DMS79 (cell line): ENCODE measurements at regions not wholly inside any gene's neighbourhood (a gene's known extent, or its start where the extent isn't known, plus 50 kb on each side); places are given as distances from the start of the nearest gene placed in this dataset.
"Not testable (repeated sequence)": the region's sequence is repeated elsewhere in the genome, so short reads cannot be mapped to it uniquely, and the experiment has no call there.

Experiments used
- DNase-seq: peaks from one replicate; lab custom pipeline; 2025; lab: John Stamatoyannopoulos, UW

- DNase-seq: no peak
Observed at GRCh38 chr12:131511803-131512561, 198.9 kb upstream of the SFSWAP start.

GRCh38 chr12:131513606-131514005 lies 197.3 kb upstream of the SFSWAP start:
- DNase-seq: no peak

DNA sequence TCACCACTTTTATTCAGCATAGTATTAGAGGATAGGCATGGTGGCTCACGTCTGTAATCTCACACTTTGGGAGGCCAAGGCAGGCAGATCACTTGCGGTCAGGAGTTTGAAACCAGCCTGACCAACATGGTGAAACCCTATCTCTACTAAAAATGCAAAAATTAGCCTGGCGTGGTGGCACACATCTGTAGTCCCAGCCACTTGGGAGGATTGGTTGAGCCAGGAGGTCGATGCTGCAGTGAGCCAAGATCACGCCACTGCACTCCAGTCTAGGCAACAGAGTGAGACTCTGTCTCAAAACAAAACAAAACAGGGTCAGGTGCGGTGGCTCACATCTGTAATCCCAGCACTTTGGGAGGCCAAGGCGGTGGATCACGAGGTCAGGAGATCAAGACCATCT lies 190.3 kb upstream of the SFSWAP start:
- not testable (repeated sequence) for DNase-seq

DNA sequence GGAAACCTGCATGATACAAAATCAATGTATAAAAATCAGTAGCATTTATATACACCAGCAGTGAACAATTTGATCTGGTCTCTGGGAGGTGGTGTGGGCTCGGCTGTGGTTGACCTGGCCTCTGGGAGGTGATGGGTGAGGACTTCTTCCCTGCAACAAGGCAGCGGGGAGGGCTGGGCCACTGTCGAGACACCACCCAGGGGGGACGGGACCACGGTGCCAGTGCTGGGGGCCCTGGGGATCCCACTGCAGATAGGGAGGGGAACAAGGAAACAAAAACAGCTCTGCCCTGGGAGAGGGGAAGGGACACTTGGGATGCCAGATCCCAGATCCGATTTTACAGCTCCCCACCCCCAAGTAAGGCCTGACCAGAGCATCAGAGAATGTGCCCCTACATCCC lies 189.6 kb upstream of the SFSWAP start:
- DNase-seq: no peak

DNA sequence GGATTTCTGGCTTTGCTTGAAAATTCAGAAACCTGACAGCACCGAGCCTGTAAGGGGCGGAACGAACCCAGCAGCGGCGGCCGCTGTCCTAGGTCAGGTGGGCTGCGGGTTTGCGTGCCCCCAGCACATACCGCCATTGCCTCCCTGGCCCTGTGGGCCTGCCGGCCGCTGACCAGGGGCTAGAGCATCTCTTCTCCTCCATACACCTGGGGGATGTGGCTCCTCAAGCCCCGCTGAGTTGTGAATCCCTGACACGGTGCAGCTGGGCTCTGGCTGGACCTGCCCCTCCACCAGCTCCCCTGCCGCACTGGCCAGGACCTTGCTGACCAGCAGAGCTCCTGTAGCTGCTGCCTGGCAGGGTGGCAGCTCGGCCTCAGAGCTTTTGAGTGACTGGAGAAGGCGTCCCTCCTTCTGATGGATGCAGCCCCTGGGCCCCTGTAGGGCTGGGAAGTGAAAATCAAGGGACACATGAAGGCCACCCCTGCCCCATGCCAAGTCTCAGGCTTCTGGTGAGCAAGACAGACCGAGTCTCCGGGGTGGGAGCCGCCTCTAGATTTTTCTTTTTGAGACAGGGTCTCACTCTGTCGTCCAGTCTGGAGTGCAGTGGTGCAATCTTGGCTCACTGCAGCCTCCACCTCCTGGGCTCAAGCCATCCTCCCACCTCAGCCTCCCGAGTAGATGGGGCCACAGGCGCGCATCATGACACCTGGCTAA lies 184.9 kb upstream of the SFSWAP start:
- no peak for DNase-seq

GRCh38 chr12:131527092-131527491 lies 183.8 kb upstream of the SFSWAP start:
- no peak for DNase-seq

DNA sequence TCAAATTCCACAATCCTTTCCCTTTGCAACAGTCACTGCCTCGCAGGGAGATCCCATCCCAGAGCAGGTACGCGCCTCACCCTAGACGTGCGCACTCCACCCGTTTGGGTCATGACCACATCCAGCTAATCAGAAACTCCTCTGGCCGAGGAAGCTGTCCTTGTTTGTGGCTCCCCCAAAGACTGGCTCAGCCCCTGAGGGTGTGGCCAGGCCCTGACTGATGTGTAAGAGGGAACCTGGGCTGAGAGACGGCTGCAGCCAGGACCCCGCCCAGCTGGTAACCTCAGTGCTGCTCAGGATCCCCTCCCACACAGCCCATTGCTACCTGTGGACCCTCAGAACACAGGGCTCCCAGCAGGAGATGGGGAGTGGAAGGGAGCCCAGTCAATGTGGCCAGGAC lies 183.2 kb upstream of the SFSWAP start:
- no peak for DNase-seq

DNA sequence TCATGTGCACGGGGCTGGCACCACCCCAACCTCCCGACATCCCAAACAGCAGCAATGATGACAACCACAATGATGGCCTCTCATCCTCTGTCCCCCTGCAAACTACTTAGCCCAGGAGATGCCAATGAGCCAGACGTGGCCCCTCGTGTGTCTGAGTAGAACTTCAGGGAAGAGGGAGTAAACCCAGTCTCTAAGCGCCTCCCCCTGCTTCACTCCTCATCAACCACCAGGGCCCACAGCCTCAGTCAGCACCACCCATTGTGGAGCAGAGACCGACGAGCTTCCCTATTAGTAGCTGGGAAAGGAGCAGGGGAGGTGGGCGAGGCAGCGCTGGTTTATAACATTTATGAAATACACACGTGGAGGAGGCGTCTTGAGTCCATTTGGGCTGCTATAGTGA lies 182.7 kb upstream of the SFSWAP start:
- no peak for DNase-seq

- no peak for DNase-seq
Observed at GRCh38 chr12:131528667-131529066, 182.2 kb upstream of the SFSWAP start.

DNA sequence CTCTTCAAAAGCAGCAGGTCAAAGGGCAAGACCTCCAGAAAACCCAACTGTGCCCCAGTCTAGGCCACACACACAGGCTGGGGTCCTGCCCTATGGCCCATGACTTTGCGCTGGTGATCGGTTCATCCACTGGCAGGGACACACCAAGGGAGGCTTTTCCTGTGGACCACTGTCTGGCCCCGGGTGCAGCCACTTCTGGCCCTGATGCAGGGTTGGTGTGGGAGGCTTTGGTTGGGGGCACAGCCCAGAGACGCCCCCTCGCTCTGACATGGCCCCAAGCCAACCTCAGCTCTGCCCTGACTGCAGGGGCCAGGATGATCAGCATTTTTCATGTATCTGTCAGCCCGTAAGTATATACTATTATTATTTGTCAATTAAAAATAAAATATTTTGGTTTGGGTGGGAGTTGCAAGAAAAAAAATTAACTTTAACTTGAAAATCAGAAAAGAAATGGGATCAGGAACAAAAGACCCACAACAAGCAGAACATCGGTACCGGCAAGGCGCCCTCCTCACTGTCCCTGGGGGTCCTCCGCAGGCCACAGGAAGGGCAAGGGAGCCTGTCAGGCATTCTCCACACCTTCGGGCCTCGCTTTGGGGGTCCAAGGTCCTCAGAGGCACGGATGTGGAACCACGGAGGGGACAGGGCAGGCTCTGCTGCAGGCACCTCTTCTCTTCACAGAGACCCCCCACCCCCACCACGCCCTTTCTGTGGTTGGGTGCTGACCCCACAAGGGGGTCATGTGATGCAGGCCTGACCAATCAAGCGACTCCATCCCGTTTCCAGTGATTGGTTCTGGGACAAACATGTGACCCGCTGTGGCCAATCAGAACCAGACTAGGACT lies 181.5 kb upstream of the SFSWAP start:
- DNase-seq: no peak

DNA sequence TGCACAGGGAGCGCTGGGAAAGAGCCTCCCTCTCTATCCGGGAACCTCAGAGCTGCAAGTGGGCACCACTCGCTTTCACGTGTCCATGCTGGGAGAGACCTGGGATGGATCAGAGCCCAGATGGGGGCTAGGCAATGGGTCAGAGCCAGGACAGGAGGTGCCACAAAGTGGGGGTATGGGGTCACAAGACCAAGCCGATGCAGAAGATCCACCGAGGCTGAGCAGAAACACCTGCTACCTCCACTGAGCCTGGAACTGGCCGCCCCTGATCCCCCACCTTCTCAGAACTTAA lies 180.9 kb upstream of the SFSWAP start:
- no peak for DNase-seq

GRCh38 chr12:131530422-131530821 lies 180.5 kb upstream of the SFSWAP start:
- DNase-seq: no peak

GRCh38 chr12:131533139-131533538 lies 177.8 kb upstream of the SFSWAP start:
- no peak for DNase-seq

DNA sequence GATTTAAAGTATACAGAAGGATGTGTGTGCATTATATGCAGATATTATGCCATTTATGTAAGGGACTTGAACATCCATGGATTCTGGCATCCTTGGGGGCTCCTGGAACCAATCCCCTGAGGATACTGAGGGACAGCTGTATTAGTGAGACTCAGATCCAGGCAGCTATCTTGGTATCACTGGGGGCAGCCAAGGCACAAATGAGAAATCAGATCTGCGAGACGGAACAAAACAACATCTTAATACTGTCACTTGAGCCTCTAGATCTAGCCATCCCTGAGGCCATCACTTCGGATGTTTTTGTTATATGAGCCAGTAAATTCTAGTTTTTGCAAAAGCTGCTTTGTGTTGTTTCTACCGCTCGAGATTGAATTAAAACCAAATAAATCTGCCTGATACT lies 175.1 kb upstream of the SFSWAP start:
- no peak for DNase-seq

GRCh38 chr12:131536337-131536736 lies 174.6 kb upstream of the SFSWAP start:
- no peak for DNase-seq

GRCh38 chr12:131536766-131537165 lies 174.1 kb upstream of the SFSWAP start:
- DNase-seq: no peak

DNA sequence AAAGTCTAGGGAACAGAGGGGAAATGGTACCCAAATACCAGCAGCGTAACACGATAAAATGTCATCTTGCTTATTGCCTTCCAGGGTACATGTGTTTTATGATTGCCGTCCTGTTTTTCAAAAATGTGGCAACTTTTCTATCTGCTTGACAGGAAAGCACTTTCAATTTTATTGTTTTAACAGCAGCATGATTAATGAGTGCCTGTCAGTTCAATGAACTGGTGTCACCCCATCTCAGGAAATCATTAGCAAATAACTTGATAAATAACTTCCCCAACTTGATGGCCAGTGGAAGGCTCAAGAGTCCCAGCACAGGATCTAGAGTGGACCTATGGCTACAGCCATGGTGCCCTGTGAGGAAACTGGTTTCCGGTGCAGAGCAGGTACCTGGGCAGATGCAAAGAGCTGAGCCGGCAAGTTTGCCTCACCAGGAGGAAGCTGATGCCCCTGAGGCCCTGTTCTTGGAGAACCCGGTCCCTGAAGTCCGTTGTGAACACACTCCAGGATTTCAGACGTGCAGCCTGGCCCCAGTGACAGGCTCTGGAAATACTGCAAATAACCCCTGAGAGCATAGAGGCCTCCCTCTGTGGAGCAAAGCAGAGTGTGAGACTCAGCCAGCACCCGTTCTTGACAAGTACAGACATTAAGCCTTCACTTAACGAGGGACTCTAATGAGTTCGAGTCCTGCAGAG lies 173.5 kb upstream of the SFSWAP start:
- DNase-seq: no peak

- no peak for DNase-seq
Observed at GRCh38 chr12:131539381-131539780, 171.5 kb upstream of the SFSWAP start.

- no peak for DNase-seq
Observed at GRCh38 chr12:131540138-131540623, 170.7 kb upstream of the SFSWAP start.

- DNase-seq: not testable (repeated sequence)
Observed at GRCh38 chr12:131541512-131541911, 169.4 kb upstream of the SFSWAP start.

DNA sequence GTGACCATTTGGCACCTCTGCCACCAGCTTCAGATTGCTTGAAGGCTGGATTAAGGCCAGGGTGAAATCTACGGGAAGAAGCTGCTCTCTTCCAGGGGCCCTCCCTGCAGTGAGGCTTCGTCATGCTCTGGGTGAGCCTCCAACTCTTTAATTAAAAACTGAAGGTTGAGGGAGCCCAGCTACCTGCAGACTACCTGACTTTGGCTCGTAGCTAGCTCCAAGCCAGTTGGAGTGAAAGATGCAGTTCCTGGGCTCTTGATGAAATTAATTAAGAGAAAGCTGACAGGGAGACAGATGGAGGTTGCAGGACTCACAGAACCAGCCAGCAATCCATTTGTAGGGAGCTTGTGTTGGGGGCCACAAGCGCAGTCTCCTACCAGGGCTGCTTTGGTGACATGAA lies 168.5 kb upstream of the SFSWAP start:
- DNase-seq: no peak

DNA sequence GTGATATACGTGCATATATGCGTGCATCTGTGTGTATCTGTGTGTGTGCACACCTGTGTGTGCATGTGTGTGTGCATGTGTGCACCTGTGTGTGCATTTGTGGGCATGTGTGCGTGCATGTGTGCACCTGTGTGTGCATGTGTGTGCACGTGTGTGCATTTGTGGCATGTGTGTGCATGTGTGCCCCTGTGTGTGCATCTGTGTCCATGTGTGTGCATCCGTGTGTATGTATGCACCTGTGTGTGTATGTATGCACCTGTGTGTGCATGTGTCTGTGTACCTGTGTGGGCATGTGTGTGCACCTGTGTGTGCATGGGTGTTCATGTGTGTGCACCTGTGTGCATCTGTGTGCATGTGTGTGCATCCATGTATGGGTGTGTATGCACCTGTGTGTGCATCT lies 167.8 kb upstream of the SFSWAP start:
- no peak for DNase-seq
